H1 (cell line): ENCODE measurements at regions not wholly inside any gene's neighbourhood (a gene's known extent, or its start where the extent isn't known, plus 50 kb on each side); places are given as distances from the start of the nearest gene placed in this dataset.

Experiments
- CTCF ChIA-PET: fragments of 300-600 bp; sonication (Branson Sonifier 250); formaldehyde crosslinking; loops from one replicate; lab custom pipeline; 2021; ENCODE audit not compliant: partially characterized antibody; lab: Charles Lee
- POLR2A ChIA-PET: fragments of 300-600 bp; sonication (Branson Sonifier 250); formaldehyde crosslinking; loops from one replicate; lab custom pipeline; 2021; ENCODE audit warnings: inconsistent platforms; ENCODE audit not compliant: partially characterized antibody; lab: Charles Lee
- DNase-seq, 2 experiments: peaks; one replicate each; pipeline versions ENCODE4 v3.0.0 to v3.0.0-alpha.2; 2010 to 2022; ENCODE audit warnings: low spot score in 2 of 2, low read depth in 1 of 2, mixed read lengths in 1 of 2
- FAIRE-seq: peaks from 2 replicates; lab custom pipeline; 2011; peaks lifted over from hg19 to GRCh38; lab: Jason Lieb, UNC
- H2AFZ ChIP-seq: 2 replicates; pipeline ENCODE4 v1.8.1; 2012; ENCODE audit warnings: low read length, inconsistent platforms
- H2AK5ac ChIP-seq: 2 replicates; pipeline ENCODE4 v1.6.1; 2013; ENCODE audit warnings: low read depth, low read length
- H2BK120ac ChIP-seq: replicated peaks from 2 replicates; pipeline ENCODE3; 2013; ENCODE audit warnings: low read depth, low read length, inconsistent platforms
- H2BK12ac ChIP-seq: 2 replicates; pipeline ENCODE4 v1.6.1; 2013; ENCODE audit warnings: low read depth, low read length
- H2BK15ac ChIP-seq: 2 replicates; pipeline ENCODE4 v1.6.1; 2013; ENCODE audit warnings: low read length
- H2BK20ac ChIP-seq: 2 replicates; pipeline ENCODE4 v1.6.1; 2013; ENCODE audit warnings: low read length
- H2BK5ac ChIP-seq: 2 replicates; pipeline ENCODE4 v1.6.1; 2013; ENCODE audit warnings: low read depth, low read length
- H3K14ac ChIP-seq: 2 replicates; pipeline ENCODE4 v1.6.1; 2013; ENCODE audit warnings: inconsistent platforms; ENCODE audit not compliant: insufficient read length
- H3K18ac ChIP-seq: 2 replicates; pipeline ENCODE4 v1.6.1; 2013; ENCODE audit warnings: low read length; ENCODE audit errors: extremely low read depth
- H3K23ac ChIP-seq: 2 replicates; pipeline ENCODE4 v1.6.1; 2013; ENCODE audit warnings: inconsistent platforms; ENCODE audit not compliant: insufficient read length
- H3K23me2 ChIP-seq: 2 replicates; pipeline ENCODE4 v1.6.1; 2013; ENCODE audit warnings: low read depth, low read length
- H3K27ac ChIP-seq: 2 replicates; pipeline ENCODE4 v1.6.1; 2011; ENCODE audit warnings: low read depth, low read length, inconsistent platforms
- H3K27me3 ChIP-seq, 4 experiments: replicated peaks in 1 of 4; 1 replicate in 1 of 4; 2 replicates in 3 of 4; pipeline versions ENCODE4 v1.6.1 to v1.8.1; 2011 to 2013; ENCODE audit warnings: low read length in 3 of 4, mild to moderate bottlenecking in 3 of 4, inconsistent platforms in 2 of 4, mixed read lengths in 2 of 4, moderate library complexity in 1 of 4; ENCODE audit not compliant: control insufficient read depth in 3 of 4, insufficient read depth in 3 of 4; ENCODE audit errors: extremely low read depth in 1 of 4
- H3K36me3 ChIP-seq, 4 experiments: 2 replicates each; pipeline versions ENCODE4 v1.6.1 to v1.8.1; 2011 to 2013; ENCODE audit warnings: mild to moderate bottlenecking in 4 of 4, low read length in 3 of 4, moderate library complexity in 2 of 4, control low read depth in 1 of 4, inconsistent platforms in 1 of 4; ENCODE audit not compliant: insufficient read depth in 4 of 4, control insufficient read depth in 2 of 4
- H3K4ac ChIP-seq: replicated peaks from 2 replicates; pipeline ENCODE3; 2013; ENCODE audit warnings: low read length, low read depth, mixed read lengths, inconsistent platforms; ENCODE audit not compliant: insufficient read length
- H3K4me1 ChIP-seq, 4 experiments: replicated peaks in 1 of 4; 1 replicate in 1 of 4; 2 replicates in 3 of 4; pipeline versions ENCODE4 v1.6.1 to v1.8.1; 2011 to 2013; ENCODE audit warnings: low read length in 3 of 4, inconsistent platforms in 2 of 4, mixed read lengths in 1 of 4; ENCODE audit not compliant: insufficient read depth in 4 of 4, control insufficient read depth in 3 of 4
- H3K4me2 ChIP-seq, 2 experiments: 2 replicates each; pipeline versions ENCODE4 v1.6.1 to v1.8.1; 2011 to 2013; ENCODE audit warnings: low read depth in 2 of 2, low read length in 2 of 2, control low read depth in 1 of 2, inconsistent platforms in 1 of 2, mild to moderate bottlenecking in 1 of 2; ENCODE audit not compliant: insufficient read depth in 1 of 2
- H3K4me3 ChIP-seq, 4 experiments: fragments of 200-600, 300-600 bp in 1 of 4; sonication (generic), shearing (Covaris generic), sonication (Bioruptor Twin) in 1 of 4; 2 replicates each; pipeline versions ENCODE4 v1.5.1 to v1.8.1; 2011 to 2016; ENCODE audit warnings: low read length in 4 of 4, low read depth in 3 of 4, control low read depth in 2 of 4, inconsistent platforms in 2 of 4, mild to moderate bottlenecking in 2 of 4, mixed read lengths in 1 of 4, moderate library complexity in 1 of 4; ENCODE audit not compliant: insufficient read depth in 2 of 4; ENCODE audit errors: extremely low read depth in 1 of 4
- H3K56ac ChIP-seq: replicated peaks from 2 replicates; pipeline ENCODE3; 2013; ENCODE audit warnings: low read depth, mild to moderate bottlenecking, mixed read lengths, low read length, inconsistent platforms; ENCODE audit not compliant: insufficient read length
- H3K79me1 ChIP-seq: 2 replicates; pipeline ENCODE4 v1.6.1; 2013; ENCODE audit warnings: low read depth, low read length, control low read depth
- H3K79me2 ChIP-seq, 2 experiments: 2 replicates each; pipeline versions ENCODE4 v1.6.1 to v1.8.1; 2012 to 2013; ENCODE audit warnings: low read length in 2 of 2, mild to moderate bottlenecking in 2 of 2, inconsistent platforms in 1 of 2; ENCODE audit not compliant: insufficient read depth in 2 of 2, control insufficient read depth in 1 of 2
- H3K9ac ChIP-seq, 4 experiments: replicated peaks in 1 of 4; 1 replicate in 1 of 4; 2 replicates in 3 of 4; pipeline versions ENCODE4 v1.6.1 to v1.8.1; 2011 to 2013; ENCODE audit warnings: low read depth in 3 of 4, low read length in 3 of 4, control low read depth in 2 of 4, mild to moderate bottlenecking in 2 of 4, moderate library complexity in 2 of 4, inconsistent platforms in 1 of 4; ENCODE audit errors: extremely low read depth in 1 of 4
- H3K9me3 ChIP-seq, 2 experiments: 2 replicates each; pipeline versions ENCODE4 v1.6.1 to v1.8.1; 2012 to 2013; ENCODE audit warnings: mild to moderate bottlenecking in 2 of 2, moderate library complexity in 2 of 2, control low read depth in 1 of 2, inconsistent platforms in 1 of 2, low read depth in 1 of 2, low read length in 1 of 2, mixed read lengths in 1 of 2; ENCODE audit not compliant: insufficient read depth in 2 of 2
- H4K20me1 ChIP-seq, 2 experiments: replicated peaks in 1 of 2; 2 replicates each; pipeline versions ENCODE3 to v1.8.1; 2011 to 2013; ENCODE audit warnings: inconsistent platforms in 2 of 2, low read length in 2 of 2, mild to moderate bottlenecking in 1 of 2; ENCODE audit not compliant: insufficient read depth in 2 of 2, control insufficient read depth in 1 of 2
- H4K5ac ChIP-seq: 2 replicates; pipeline ENCODE4 v1.6.1; 2013; ENCODE audit warnings: low read length, low read depth, mixed read lengths, inconsistent platforms; ENCODE audit not compliant: insufficient read length
- H4K8ac ChIP-seq: 2 replicates; pipeline ENCODE4 v1.8.0; 2013; ENCODE audit warnings: mild to moderate bottlenecking, moderate library complexity, low read length, inconsistent platforms; ENCODE audit not compliant: insufficient read depth; ENCODE audit errors: extremely low read depth
- H4K91ac ChIP-seq: replicated peaks from 2 replicates; pipeline ENCODE3; 2013; ENCODE audit warnings: low read length, mixed read lengths, inconsistent platforms; ENCODE audit not compliant: insufficient read length
- CTCF ChIP-seq, 3 experiments: IDR thresholded peaks; 1 replicate in 2 of 3; 2 replicates in 1 of 3; pipeline versions ENCODE4 v1.5.1 to v1.6.1; 2011; ENCODE audit warnings: low read length in 3 of 3, mild to moderate bottlenecking in 3 of 3, inconsistent platforms in 2 of 3, low read depth in 1 of 3, moderate library complexity in 1 of 3; ENCODE audit not compliant: insufficient read depth in 1 of 3; ENCODE audit errors: control extremely low read depth in 1 of 3
- RAD21 ChIP-seq, 2 experiments: IDR thresholded peaks in 1 of 2; conservative IDR thresholded peaks in 1 of 2; 2 replicates each; pipeline ENCODE4 v1.6.1; 2011; ENCODE audit warnings: low read depth in 2 of 2, low read length in 2 of 2, improper control_type of control experiment in 1 of 2, inconsistent platforms in 1 of 2, mild to moderate bottlenecking in 1 of 2, moderate library complexity in 1 of 2
- SIN3A ChIP-seq, 2 experiments: IDR thresholded peaks in 1 of 2; conservative IDR thresholded peaks in 1 of 2; 2 replicates each; pipeline ENCODE4 v1.6.1; 2011 to 2012; ENCODE audit warnings: low read length in 2 of 2, improper control_type of control experiment in 1 of 2, low read depth in 1 of 2, mild to moderate bottlenecking in 1 of 2
- SP2 ChIP-seq: IDR thresholded peaks from 2 replicates; pipeline ENCODE4 v1.6.1; 2012; ENCODE audit warnings: mild to moderate bottlenecking, low read length, inconsistent platforms
- WGBS, 2 experiments: shearing (Covaris generic) in 1 of 2; methylation state at CpG; one replicate each; pipeline versions ENCODE4 v1.1.6 to v1.1.7; 2013 to 2015; ENCODE audit warnings: low lambda C conversion rate in 2 of 2, mixed read lengths in 2 of 2, inconsistent platforms in 1 of 2, low coverage in 1 of 2, missing lambda C conversion rate in 1 of 2; ENCODE audit not compliant: insufficient replicate concordance in 2 of 2, insufficient coverage in 1 of 2, insufficient read length in 1 of 2; ENCODE audit errors: extremely low coverage in 1 of 2, missing lambda C conversion rate in 1 of 2; 5-methylcytosine and 5-hydroxymethylcytosine counted together

- Histone ChIP-seq H3K27me3 (no peaks in the 10 kb centered on the region), H3K79me2 (no peaks in the 10 kb centered on the region), H3K4ac (no peak overlapping the region), H3K4me2 (no peak overlapping the region), H4K5ac (no peak overlapping the region), H3K23me2 (no peaks in the 10 kb centered on the region), H4K8ac (peak overlapping the region; percentile 68; the same call in 1 of the 2 replicates), H2BK120ac (no peak overlapping the region), H3K27ac (no peak overlapping the region), H3K14ac (no peak overlapping the region), H3K4me3 (no peak overlapping the region), H2BK20ac (no peak overlapping the region), H3K4me1 (no peaks in the 10 kb centered on the region), H4K91ac (no peak overlapping the region), H3K36me3 (no peaks in the 10 kb centered on the region), H2AFZ (0 out of 2 replicates have a peak overlapping the region, but pooled peaks have one; percentile 38), H3K56ac (no peak overlapping the region), H2BK15ac (no peak overlapping the region), H3K79me1 (no peaks in the 10 kb centered on the region), H3K9ac (no peak overlapping the region), H3K9me3 (peaks cover 0 to 4% of the 10 kb centered on the region in 2 experiments; a peak in 1 of 4 replicates), H3K23ac (no peak overlapping the region), H2BK5ac (no peak overlapping the region), H3K18ac (no peak overlapping the region), H2BK12ac (no peak overlapping the region), H2AK5ac (no peak overlapping the region), H4K20me1 (no peaks in the 10 kb centered on the region)
- ChIA-PET POLR2A (no interaction called here), CTCF (interaction anchor here (1.1 to 1.3 kb wide), 2 partner anchors 10 to 20 kb away, joined by 4 to 5 read pairs; no protein-coding TSS in a partner anchor)
- no peak for DNase-seq
- TF ChIP-seq CTCF (IDR thresholded peaks at IDR 0.05; ENCODE audit: control extremely low read depth in 1 of 3, insufficient read depth in 1 of 3, low read depth in 1 of 3, low read length in 3 of 3) (peak in 1 of 3 experiments; percentile 4; a peak in 1 of 4 replicates), SIN3A (conservative IDR thresholded peaks at IDR 0.05 in 1 of 2, IDR thresholded peaks at IDR 0.05 in 1 of 2; ENCODE audit: low read depth in 1 of 2, low read length in 2 of 2) (no peak), RAD21 (IDR thresholded peaks at IDR 0.05 in 1 of 2, conservative IDR thresholded peaks at IDR 0.05 in 1 of 2; ENCODE audit: low read depth in 2 of 2, low read length in 2 of 2) (peak; percentile 24 to 40; a peak in 2 of 4 replicates), SP2 (no peak)
- WGBS, 2 experiments = 95% methylated on average over 12 of the region's 14 CpGs; no CpG with 5 or more reads in 1 of the 2 experiments
- FAIRE-seq = no peak
Observed at GRCh38 chr11:97537407-97538150, 1147.8 kb downstream of the JRKL start.
